NB4 (cell line): ENCODE measurements at regions not wholly inside any gene's neighbourhood (a gene's known extent, or its start where the extent isn't known, plus 50 kb on each side); places are given as distances from the start of the nearest gene placed in this dataset.

ENCODE experiments used
- CTCF ChIP-seq: IDR thresholded peaks from one replicate; pipeline ENCODE4 v1.5.1; 2012; ENCODE audit warnings: low read depth, low read length
- MAX ChIP-seq: IDR thresholded peaks from 2 replicates; pipeline ENCODE4 v1.6.1; 2011; ENCODE audit warnings: low read depth, low read length
- MYC ChIP-seq: IDR thresholded peaks from 2 replicates; pipeline ENCODE4 v1.6.1; 2011; ENCODE audit warnings: low read depth, low read length
- POLR2A ChIP-seq: IDR thresholded peaks from 2 replicates; pipeline ENCODE4 v1.6.1; 2011; ENCODE audit warnings: mild to moderate bottlenecking; ENCODE audit not compliant: insufficient read length; ENCODE audit errors: extremely low read depth

- no peak for TF ChIP-seq CTCF
- TF ChIP-seq POLR2A, result no peak
- no peak for TF ChIP-seq MYC
- TF ChIP-seq MAX, result no peak
Measured at GRCh38 chr19:30144802-30145201, 202.8 kb downstream of the URI1 start.
